NCI-H1930 (cell line): ENCODE measurements at regions not wholly inside any gene's neighbourhood (a gene's known extent, or its start where the extent isn't known, plus 50 kb on each side); places are given as distances from the start of the nearest gene placed in this dataset.

Source experiments
- DNase-seq, 2 experiments: peaks; one replicate each; lab custom pipeline; 2025; lab: John Stamatoyannopoulos, UW

DNA sequence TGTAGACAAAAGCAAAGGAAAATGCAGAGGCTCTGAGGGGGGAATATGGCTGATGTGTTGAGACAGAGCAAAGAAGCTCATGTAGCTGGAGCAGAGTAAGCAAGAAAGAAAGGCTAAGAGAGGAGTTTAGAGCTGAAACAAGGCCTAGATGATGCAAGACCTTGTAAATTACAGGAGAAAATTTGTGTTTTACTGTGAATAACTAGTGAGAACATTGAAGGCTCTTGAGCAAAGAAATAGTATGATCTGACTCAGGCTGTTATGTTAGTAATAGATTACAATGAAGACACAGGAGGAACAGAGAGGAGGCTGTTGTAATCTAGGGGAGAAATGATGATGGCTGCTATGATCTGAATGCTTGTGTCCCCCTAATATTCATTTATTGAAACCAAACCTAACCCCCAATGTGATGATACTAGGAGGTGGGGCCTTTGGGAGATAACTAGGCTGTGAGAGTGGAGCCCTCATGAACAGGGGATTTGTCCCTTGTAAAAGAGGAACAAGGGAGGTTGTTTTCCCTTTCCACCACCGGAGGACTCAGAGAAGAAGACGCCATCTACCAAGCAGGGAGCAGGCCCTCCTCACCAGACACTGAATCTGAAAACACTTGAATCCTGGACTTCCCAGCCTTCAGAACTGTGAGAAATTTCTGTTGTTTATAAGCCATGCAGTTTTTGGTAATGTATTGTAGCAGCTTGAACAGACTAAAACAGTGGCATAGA is 394.9 kb downstream of the HTR7 start:
- no peak for DNase-seq

DNA sequence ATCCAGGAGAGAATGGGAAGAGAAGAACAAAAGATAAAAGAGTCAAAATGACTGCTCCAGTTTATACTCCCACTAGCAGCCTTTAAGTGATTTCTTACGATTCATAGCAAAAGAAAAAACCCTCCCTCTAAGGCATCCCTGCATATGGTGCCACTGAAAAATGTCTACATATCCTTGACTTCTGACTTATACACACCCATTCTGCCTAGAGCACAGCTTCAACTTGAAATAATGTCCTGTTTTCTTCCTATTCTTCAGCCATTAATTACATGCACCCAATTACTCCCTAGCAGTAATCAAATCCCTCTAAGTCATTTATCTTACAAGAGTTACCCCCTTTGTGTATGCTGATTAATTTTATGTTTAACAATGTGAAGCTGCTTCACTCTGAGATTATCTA is 393.5 kb downstream of the HTR7 start:
- DNase-seq: no peak

DNA sequence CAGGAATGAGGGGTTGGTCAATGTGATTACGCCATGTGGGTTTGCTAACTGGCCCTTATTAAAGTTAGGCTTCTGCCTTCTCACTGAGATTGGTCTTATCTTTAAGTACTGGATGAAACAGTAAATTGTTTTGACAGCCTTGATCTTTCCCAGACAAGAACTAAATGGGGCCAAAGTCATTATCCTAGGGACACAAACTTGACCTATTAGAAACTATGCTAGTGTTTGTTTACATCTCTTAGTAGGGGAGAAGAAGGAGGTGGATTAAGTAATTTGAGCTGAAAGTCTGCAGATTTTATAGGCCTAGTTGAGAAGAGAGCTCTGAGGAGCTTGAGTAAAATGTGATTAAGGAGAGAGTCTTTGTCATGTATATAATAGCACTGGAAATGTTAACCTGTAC is 386.9 kb downstream of the HTR7 start:
- DNase-seq: no peak

DNA sequence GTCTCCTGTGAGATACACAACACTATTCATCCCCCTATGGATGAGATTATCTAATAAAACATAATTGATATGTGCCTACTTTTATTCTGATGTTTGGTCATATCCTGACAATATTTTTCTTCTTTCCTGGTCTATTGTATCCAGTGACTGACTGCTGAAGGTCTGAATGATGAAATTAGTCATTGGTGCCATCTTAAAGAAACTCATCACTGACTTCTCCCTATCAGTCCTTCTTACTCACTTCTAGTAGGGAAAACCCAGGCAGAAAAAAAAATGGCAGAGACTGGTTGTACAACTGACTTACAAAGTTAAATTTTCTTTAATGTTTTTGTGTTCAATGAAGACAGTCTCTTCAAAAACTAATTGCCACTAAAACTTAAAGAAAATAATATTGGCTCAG is 377.4 kb downstream of the HTR7 start:
- no peak for DNase-seq

DNA sequence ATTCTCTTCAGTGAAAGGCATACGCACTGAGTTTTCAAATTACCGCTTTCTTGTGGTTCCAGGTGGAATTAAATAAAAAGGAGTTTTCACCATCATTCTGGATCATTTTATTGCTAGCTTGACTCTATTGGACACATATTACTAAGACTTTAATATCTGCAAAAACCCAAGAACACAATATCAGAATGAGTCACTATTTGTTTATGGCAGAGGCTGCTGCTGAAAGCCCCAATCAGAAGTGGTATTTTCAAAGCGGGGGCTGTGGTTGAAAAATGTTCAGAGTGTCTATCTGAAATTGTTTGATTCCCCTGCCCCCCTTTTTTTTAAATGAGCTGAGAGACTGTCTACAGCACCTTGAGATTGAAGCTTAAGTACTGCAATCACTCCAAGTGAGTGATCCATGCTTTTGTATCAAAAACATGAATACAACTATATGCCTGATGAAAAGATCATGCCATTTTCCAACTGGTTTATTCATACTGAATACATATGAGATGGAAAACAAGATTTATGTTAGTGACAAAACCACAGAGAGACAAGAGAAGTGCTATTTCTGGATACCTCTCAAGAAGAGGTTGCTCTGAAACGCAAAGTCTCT is 376.4 kb downstream of the HTR7 start:
- no peak for DNase-seq

DNA sequence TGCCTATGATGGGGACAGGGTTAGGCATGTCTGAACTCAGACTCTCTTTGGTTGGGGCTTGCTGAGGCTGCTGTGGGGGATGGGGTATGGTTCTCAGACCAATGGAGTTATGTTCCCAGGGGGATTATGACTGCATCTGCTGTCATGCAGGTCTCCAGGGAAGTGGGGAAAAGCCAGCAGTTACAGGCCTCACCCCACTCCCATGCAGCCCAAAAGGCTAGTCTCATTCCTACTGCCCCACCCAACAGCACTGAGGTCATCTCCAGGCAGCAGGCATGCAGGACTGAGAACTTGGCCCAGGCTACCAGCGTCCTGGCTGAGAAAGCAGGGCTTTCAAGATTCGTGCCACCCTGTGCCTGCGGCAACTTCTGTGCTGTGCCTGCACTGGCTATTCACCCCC is 373.3 kb downstream of the HTR7 start:
- no peak for DNase-seq

DNA sequence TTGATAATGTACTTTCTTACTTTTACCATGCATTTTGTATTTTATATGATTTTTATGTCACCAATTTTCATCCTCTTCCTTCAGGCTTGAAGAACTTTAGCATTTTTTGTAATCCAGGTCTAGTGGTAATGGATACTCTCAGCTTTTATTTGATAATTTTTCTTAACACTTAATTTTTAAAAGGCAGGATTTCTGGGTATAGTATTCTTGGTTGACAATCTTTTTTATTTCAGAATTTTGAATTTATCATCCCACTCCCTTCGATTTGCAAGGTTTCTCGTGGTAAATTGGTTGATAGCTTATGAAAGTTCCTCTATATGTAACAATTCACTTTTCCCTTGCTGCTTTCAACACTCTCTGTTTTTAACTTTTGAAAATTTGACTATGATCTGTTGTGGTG is 363.7 kb downstream of the HTR7 start:
- DNase-seq: no peak

DNA sequence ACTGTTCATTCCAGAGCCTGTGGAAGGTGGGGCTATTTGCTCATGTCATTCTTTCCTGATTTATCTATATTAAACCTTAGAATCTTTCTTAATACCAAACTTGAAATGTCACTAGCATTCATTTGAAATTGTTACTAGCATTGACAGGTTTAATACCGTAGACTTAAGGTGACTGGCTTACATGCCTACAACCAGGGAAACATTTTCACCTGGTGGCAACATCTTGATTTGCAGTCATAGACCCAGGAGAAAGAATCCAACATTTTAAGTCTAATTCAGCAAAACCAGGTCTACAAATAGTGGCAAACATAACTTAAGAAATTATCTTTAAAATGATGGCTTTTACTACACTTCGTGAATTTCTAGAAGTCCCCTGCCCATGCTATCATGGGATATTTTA is 353.7 kb downstream of the HTR7 start:
- DNase-seq: no peak

DNA sequence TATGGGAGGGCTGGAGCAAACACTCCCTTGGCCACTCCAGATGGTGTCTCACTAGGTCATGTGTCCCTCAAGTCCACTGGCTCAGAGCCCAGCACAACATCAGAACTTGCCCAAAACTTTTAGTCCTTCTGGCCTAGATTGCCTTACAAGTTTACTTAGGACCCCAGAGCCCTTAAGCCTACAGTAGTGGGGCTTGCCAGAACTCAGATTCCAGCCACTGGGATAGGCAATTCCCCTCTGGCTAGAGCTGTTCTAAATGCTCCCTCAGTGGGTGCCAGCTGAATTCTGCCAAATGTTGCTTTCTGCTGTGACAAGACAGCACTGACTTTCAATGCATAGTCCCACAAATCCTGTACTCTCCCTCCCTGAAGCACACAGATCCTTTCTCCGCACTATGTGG is 331.1 kb downstream of the HTR7 start:
- no peak for DNase-seq

DNA sequence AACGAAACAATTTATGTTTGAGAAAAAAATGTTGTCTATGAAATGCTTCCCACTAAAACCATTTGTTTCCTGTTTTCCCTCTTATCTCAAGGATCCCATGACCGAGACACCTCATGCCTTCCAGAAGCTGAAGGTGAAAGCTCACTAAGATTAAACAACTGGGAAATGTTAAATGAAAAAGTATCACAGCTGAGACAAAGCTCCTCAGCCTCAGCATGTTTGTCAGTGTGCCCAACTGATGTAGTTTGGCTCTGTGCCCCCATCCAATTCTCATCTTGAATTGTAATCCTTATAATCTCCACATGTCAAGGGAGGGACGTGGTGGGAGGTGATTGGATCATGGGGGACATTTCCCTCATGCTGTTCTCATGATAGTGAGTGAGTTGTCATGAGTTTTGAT is 327.3 kb downstream of the HTR7 start:
- no peak for DNase-seq

DNA sequence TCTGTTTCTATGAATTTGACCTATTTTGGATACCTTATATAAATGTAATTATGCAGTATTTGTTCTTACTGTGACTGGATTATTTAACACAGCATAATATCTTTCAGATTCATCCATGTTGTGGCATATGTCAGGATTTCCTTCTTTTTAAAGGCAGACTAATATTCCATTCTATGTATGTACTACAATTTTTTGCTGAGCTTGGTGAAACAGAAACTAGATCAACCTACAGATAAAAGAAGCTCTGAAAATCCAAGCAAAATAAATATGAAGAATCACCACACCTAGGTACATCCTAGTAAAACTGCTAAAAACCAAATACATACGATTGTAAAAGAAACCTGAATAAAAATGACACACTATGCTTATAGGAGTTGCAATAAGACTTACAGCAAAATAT is 300.5 kb downstream of the HTR7 start:
- no peak for DNase-seq

DNA sequence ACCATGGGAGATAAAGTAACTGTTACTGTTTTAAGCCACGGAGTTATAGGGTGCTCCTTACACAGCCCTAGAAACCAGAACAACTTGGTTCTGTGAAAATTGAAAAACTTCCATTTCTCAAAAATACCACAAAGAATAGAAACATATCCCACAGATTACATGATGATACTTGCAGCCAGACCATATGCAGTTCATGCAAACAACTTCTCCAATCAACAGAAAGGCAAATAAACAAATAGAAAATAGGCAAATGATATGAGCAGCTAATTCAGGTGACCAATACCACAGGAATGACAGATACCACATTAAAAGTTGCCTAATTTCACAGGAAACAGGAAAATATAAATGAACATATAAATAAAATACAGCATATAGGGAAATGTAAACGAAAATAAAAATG is 297.5 kb downstream of the HTR7 start:
- no peak for DNase-seq

DNA sequence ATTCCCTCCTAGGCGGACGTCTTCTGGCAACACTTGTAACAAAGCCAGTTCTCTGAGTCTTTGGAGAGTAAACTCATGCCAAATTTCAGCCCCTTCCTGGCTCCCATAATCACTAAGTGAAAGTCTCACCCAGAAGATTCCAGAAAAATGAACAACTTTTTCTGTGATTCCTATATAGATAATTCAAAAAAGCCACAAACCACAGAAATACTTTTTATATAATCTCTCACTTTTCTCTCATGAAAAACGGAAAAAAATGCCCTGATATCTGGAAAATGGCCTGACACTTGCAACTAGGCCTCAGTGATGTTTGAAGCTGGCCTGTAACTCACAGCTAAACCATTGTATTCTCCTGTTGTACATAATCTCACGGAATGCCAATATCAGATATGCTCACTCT is 296.2 kb downstream of the HTR7 start:
- DNase-seq: no peak

DNA sequence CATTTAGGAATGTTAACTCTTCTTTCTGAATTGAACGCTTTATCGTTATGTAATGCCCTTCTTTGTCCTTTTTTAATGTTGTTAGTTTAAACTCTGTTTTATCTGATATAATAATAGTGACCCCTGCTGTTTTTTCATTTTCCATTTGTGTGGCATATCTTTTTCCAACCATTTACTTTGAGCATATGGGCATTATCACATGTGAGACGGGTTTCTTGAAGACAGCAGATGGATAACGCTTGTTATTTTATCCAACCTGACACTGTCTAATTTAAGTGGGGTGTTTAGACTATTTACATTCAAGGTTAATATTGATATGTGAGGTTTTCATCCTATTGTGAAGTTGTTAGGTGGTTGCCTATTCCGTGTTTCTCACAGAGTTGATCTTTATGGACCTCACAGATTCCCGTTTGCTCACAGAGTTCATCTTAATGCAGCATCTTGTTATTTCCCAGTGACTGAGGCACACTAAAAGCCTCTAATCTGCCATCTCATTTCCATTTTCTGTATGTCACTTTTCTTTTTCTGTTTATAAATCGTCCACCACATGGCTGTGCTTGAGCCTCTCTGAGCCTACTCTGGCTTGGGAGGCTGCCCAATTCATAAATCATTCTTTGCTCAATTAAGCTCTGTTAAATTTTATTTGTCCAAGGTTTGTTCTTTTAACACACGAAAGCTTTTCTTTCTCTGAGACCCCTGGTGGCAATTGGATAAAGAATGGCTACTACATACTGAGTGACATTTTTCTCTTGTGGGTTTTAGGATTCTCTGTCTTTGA is 286.2 kb downstream of the HTR7 start:
- no peak for DNase-seq

DNA sequence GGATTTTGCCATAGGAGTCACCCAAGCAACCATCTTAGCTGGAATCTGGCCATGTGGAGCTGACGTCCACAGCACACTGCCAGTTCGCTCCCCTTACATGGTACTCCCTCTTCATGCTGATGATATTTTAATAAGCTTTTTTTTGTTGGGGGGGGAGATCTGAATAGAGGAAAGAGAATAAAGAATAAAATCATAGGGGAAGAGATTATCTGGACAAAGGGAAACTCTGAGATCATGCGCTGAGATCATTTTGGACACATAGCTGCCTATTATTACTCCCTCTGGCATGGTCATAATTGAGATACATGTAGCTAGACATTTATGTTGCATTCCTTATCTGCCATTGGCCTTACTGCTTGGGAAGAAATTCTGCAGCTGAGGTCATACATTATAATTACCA is 282.7 kb downstream of the HTR7 start:
- DNase-seq: no peak

DNA sequence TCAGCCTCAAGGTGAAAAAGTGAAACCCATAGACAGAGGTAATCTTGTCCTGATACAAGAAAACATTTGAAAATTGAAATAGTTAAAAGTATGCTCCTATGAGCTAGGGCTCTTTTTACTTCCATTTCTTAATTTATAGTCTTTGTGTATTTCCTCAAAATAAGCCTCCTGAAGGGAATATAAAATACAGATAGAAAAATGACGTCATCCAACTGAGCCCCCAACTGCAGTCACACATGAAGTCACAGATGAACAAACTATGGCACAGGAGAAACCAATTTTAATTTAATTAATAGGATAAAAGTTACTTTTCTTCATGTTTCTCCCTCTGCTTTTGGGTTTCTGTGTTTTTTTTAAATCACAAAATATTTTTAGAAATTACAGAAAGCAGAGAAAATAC is 280.3 kb downstream of the HTR7 start:
- DNase-seq: no peak

DNA sequence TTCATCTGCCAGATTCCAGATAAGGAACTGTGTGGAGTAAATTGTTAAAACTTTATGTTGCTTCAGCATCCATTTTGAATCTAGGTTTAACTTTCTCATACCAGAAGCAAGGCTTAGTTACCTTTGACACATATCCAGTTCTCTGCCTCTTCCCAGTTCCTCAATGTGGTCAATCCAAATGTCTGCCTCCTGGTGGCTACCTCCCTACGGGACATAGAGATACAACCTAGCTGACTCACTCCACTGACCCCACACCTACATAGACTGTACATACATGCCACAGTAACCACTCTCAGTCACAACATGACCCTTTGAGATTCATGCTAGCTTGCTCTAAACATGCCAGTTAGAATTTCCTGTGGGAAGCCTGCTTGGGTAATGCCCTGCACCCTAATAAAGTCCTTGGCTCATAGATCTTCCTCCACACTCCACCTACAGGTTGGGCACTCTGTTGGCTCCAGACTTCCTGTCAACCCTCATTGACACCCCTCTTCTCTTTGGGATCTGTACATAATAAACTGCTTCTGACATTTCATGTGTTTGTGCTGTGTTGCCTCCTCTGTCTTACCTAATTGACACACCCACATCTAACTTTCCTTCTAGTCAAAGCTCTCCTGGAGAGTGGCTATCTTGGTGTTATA is 278.1 kb downstream of the HTR7 start:
- no peak for DNase-seq

DNA sequence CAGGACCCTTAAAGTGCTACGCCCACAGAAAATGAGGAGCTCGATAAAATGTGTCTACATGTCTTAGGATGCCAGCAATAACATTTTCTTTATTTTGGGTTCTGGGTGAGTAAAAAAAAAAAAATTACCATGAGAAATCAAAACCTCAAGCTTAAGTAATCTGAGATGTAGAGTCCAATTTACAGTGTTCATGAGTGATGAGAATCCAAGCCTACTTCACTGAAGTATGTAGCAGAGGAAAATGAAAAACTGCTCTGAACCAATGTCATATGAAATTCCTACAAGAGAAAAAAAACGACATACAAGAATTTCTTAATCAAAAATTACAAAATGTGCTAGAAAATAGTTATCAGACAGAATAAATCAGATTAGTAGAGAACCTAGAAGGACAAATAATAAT is 274.4 kb downstream of the HTR7 start:
- DNase-seq: no peak

DNA sequence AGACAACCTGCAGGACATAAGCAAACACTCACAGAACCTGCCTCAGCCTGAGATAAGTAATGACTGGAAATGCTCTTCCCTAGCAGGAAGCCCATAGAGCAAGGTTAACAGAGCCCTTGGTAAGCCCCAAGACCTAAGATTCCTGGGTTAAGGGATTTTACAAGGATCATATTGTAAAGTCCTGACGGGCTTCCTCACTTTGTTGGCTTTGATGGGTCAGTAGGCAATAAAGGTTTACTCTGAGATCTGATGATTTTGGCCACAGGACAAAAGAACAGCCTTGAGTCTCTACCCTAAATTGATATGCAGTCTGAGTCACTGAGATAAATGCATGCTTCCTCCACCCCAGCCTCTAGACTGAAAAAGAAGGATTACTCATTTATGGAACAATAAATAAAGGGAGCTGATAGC is 270.8 kb downstream of the HTR7 start:
- DNase-seq: no peak

DNA sequence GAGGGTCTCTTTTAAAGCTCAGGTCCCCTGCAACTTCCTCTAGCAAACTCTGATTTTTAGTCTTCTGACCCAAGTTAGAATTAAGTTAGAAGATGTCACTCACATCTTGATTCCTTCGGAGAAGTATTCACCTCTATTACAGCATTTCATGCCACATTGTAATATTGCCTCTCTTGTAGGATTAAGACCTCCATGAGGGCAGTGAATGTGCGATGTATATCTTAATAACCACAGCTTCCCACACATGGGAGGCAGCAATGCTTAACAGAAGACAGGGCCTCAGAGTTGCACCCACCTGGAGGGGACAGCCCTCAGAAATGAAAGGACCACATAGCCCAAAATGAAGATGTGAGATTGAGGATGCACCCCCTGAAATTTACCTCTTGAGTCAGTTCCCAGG is 270.3 kb downstream of the HTR7 start:
- DNase-seq: no peak

DNA sequence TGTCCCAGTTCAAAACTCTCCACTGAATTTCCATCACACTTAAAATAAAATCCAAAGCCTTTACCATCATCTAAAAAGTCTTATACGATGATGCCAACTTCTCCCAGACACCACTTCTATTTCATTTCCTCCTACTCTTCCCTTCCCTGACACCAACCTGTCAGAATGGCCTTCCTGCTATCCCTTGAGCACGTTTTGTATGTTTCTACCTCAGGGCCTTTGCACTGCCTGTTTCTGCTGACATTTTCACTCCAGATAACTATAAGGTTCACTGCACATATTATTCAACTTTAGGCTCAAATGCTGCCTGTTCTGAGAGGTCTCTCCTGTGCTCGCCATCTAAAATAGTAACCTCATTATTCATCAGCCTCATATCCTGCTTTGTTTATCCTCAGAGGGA is 269.6 kb downstream of the HTR7 start:
- DNase-seq: no peak

DNA sequence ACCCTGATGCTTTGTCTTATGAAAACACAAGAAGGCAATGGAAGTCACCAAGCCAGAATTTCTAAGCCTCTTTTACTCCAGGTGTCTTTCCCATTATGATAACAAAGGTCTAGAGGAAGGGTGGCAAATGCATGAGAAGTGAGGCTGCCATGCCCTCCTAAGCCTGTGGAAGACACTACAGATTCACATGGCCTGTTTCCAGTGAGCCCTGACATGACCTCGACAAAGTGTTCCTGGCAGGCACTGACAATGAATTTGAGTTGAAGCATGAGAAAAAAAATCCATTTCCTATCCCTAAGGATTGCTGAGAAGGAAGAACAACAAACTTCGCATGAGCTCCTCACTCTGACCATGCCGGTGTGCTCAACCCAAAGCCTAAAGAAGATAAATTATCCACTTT is 268.0 kb downstream of the HTR7 start:
- DNase-seq: no peak

DNA sequence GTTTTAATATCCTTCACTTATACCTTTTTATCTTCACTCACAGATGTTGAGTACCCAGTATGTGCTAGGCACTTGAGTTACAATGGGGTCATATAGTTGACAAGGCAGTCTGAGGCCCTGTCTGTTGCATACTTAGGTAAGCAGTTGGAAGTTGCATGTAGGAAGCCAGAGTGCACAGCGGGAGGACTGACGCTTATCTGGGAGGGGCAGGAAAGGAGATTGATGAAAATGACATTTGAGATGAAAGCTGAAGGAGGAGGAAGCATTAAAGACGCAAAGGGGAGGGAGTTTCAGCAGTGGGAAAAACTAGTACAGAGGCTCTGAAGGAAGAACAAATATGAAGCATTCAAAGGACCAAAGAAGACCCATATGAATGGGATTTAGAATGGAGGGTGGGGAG is 266.2 kb downstream of the HTR7 start:
- DNase-seq: no peak
